GM12872 (cell line): ENCODE measurements at regions not wholly inside any gene's neighbourhood (a gene's known extent, or its start where the extent isn't known, plus 50 kb on each side); places are given as distances from the start of the nearest gene placed in this dataset.

Experiments used
- CTCF ChIP-seq: IDR thresholded peaks from 3 replicates; pipeline ENCODE4 v1.5.1; 2011; ENCODE audit warnings: low read depth, mild to moderate bottlenecking, low read length, moderate library complexity; ENCODE audit not compliant: insufficient read depth

GRCh38 chr12:4049298-4050080 lies 176.3 kb upstream of the PARP11 start:
- no peak for TF ChIP-seq CTCF

DNA sequence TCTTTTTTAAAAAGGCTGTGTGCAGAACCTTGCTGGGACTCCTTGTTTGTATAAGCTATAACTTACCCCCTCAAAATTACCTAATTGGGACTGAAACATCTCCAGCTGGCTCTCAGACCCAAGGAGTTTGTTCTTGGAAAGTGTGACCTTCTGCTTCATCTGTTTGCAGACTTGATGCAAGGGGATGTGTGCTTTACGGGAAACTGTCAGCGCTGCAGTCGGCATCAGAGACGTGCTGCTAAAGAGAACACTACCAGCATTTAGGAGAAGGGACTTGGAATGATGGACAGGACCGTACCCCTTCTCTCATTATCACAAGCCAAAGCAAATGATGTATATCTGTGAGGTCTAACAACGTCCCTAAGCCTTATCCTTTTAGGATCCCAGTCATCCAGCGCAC lies 174.2 kb upstream of the PARP11 start:
- no peak for TF ChIP-seq CTCF

DNA sequence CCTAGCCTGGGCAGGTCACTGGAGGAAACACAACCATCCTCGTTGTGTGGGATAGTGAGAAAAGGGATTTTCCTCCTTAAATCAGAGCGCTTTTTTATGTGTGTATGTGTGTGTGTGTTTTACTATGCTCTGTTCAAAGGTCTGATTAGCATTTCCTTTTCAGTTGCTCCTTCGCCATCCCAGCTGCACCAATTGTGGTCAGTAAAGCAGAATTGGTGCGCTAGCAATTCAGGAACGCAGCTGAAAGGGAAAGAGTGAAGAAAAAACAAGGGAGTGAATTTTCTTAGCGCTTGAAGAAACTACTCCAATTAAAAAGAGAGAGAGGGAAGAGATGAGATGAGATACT lies 173.3 kb upstream of the PARP11 start:
- TF ChIP-seq CTCF: no peak

DNA sequence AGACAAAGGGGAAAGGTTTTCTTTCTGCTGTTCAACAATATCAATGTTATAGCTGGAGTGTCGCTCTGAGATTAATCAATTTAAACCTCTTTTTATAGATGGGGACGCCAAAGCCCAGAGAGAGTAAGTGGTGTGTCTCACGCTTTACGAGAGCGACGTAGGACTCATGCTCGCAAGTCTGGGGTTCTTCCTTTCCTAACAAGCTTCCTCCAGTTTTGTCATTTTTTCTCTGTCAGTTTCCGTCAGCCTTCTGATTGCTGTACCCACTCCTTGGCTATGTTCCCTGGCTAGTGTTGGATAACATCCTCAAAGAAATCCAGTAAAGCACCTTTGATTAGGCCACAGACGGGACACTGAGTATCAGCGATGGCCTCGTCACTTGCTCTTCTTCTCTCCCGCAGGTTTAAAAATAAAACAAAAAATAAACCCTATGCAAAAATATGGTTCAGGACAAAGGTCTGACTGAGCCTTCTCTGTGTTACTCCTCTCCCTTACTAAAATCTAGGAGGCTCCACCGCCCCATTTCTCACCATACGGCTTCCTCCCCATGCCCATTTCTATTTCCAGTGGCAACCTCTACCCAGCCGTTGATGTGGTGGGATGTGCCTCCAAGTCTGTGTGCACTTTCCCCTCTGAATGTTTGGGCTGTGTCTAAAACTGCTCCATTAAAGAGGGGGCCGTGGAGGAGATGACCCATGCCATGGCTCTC lies 172.7 kb upstream of the PARP11 start:
- TF ChIP-seq CTCF: no peak

DNA sequence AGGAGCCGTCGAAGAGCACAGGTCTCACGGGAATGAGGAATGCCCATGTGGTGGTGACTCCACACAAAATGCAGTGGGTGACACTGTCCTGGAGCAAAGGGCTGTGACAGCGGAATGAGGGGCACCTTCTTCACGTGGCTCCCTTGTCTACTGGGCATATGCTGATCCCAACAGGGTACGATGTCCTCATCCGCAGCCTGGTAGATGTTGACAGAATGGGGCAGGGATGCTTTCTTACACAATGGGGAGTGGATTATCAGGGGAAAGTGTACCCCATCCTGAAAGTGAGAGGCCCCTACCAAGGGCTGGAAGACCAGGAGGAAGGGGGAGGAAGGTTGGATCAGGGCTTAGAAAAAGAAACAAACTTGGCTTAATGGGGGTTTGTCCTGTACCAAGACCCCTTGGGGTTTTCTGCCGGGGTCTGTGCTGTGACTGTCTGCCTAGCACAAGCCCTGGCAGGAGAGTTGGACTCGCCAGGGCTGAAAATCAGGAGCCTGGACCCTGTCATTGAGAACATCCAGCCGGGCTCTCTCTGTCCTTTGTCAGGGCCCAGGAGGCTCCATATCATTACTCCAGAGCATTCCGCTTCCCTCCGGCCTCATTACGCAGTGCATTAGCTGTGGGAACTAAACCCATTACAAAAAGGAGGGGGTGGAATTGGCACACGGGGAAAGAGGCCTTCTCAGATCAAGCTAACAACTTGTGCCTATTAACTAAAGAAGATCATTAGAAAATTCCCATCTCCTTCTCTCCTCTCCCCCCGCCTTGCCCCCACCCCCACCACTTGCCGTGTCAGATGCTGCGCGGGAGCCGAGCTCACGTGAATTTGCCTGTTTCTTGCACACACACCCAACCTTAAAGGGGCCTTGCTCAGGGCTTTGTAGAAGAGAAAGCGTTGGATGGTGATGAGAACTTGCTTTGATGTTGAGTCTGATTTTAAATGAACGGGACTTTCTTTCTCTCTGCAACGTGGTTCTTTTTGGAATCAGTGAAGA lies 171.8 kb upstream of the PARP11 start:
- TF ChIP-seq CTCF: no peak

GRCh38 chr12:4044101-4044500 lies 170.9 kb upstream of the PARP11 start:
- no peak for TF ChIP-seq CTCF
